ENCODE measurements at regions not wholly inside any gene's neighbourhood (a gene's known extent, or its start where the extent isn't known, plus 50 kb on each side); places are given as distances from the start of the nearest gene placed in this dataset.
A peak's percentile ranks its signal among the peaks of the same experiment; 100 is the strongest.

DNA sequence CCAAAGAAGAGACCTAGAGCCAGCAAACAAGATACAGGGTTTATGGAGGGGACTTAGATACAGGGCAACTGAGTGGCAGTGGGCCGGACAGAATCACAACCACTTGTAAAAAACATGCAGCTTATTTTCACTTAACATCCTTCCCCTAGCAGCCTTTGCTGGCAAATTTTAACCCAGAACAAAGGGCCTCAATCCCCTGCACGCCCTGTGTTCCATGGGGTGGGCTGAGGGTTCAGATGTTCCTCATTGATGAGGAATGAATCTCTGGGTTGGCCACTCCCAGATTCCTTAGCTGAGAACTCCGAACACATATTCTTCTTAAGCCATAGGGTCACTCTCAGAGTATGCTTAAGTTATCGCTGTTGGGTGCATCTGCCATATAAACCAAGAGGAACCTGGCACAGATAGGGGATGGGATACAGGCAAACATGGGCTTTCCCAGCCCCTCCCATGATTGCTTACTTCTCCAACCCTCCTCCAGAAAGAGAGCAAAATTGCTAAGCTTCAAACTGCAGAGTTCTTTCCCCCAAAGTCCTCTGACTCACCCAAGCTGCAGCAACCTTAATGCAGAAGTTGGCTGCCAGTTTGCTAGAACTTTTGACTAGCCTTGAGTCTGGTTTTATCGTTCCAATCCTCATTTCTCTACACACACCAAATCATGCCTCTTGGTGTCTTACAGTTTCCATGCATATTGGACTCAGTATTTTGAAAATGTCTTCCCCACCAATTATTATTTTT, 146.9 kb downstream of the CD47 start:
- no peaks in the 10 kb centered on the region for H4K20me1 ChIP-seq (ENCODE audit: control insufficient read depth, insufficient read depth, insufficient read length)
- no peak overlapping the region for H2BK12ac ChIP-seq (ENCODE audit: insufficient read length, low read depth, low read length)
- H2BK5ac ChIP-seq (ENCODE audit: insufficient read length, low read length): no peak overlapping the region
- H3K18ac ChIP-seq (ENCODE audit: insufficient read length, low read depth, low read length): no peak overlapping the region
- no peak overlapping the region for H4K8ac ChIP-seq (replicated peaks; ENCODE audit: insufficient read length, low read depth, low read length)
- H2AFZ ChIP-seq (ENCODE audit: low read length): no peak overlapping the region
- H3K27me3 ChIP-seq (ENCODE audit: insufficient read depth, low read length): no peaks in the 10 kb centered on the region
- no peaks in the 10 kb centered on the region for H3K9me3 Mint-ChIP-seq
- H3K4ac ChIP-seq (ENCODE audit: low read depth, low read length): no peak overlapping the region
- no peak overlapping the region for H3T11ph ChIP-seq (ENCODE audit: low read length)
- no peak overlapping the region for H3K9ac ChIP-seq (ENCODE audit: extremely low read depth, insufficient read length, low read length)
- no peak overlapping the region for H4K91ac ChIP-seq (ENCODE audit: insufficient read length, low read depth, low read length)
- no peak overlapping the region for H3K56ac ChIP-seq (ENCODE audit: insufficient read length, low read depth, low read length)
- no peaks in the 10 kb centered on the region for H3K79me2 ChIP-seq (ENCODE audit: insufficient read depth, low read length)
- no peaks in the 10 kb centered on the region for H3K79me1 ChIP-seq (ENCODE audit: insufficient read depth, low read depth, low read length, poor library complexity, severe bottlenecking)
- H3K23me2 ChIP-seq (ENCODE audit: insufficient read length, low read depth, low read length, poor library complexity, severe bottlenecking): no peaks in the 10 kb centered on the region
- no peaks in the 10 kb centered on the region for H3K9me3 ChIP-seq (ENCODE audit: control insufficient read depth, low read depth, low read length)
- H3K36me3 Mint-ChIP-seq (ENCODE audit: insufficient read depth in 1 of 3, low read depth in 3 of 3): no peaks in the 10 kb centered on the region
- H2BK120ac ChIP-seq (ENCODE audit: low read depth, low read length, poor library complexity, severe bottlenecking): no peak overlapping the region
- H2BK15ac ChIP-seq (ENCODE audit: low read depth, low read length): no peak overlapping the region
- H2AK5ac ChIP-seq (ENCODE audit: insufficient read length, low read length): no peak overlapping the region
- H3K23ac ChIP-seq (ENCODE audit: insufficient read length, low read depth, low read length): no peak overlapping the region
- WGBS (ENCODE audit: extremely low coverage, insufficient read length, low lambda C conversion rate): no CpG with 5 or more reads among the region's 5 CpGs
- no peak overlapping the region for H3K4me2 ChIP-seq (ENCODE audit: insufficient read depth, insufficient read length, low read length)
- H4K5ac ChIP-seq (ENCODE audit: insufficient read length, low read depth, low read length): no peak overlapping the region
- H3K4me3 Mint-ChIP-seq: no peak overlapping the region
- no peak for DNase-seq
- no peak overlapping the region for H3K27ac ChIP-seq (ENCODE audit: insufficient read length, low read depth, low read length)
- peak overlapping the region in 1 of 3 experiments; percentile 72; a peak in 1 of 7 replicates for H3K27ac Mint-ChIP-seq
- H3K4me1 ChIP-seq (ENCODE audit: insufficient read depth, low read length): no peaks in the 10 kb centered on the region
- H2BK20ac ChIP-seq (ENCODE audit: low read depth, low read length, poor library complexity, severe bottlenecking): no peak overlapping the region
- no peak overlapping the region for H3K14ac ChIP-seq (ENCODE audit: insufficient read depth, low read length)
- H3K4me1 Mint-ChIP-seq: peaks cover 15 to 16% of the 10 kb centered on the region in 2 experiments
- no peaks in the 10 kb centered on the region; the same call in 1 of the 2 replicates for H3K27me3 Mint-ChIP-seq (ENCODE audit: low read depth)
- TF ChIP-seq, protein P1, sequence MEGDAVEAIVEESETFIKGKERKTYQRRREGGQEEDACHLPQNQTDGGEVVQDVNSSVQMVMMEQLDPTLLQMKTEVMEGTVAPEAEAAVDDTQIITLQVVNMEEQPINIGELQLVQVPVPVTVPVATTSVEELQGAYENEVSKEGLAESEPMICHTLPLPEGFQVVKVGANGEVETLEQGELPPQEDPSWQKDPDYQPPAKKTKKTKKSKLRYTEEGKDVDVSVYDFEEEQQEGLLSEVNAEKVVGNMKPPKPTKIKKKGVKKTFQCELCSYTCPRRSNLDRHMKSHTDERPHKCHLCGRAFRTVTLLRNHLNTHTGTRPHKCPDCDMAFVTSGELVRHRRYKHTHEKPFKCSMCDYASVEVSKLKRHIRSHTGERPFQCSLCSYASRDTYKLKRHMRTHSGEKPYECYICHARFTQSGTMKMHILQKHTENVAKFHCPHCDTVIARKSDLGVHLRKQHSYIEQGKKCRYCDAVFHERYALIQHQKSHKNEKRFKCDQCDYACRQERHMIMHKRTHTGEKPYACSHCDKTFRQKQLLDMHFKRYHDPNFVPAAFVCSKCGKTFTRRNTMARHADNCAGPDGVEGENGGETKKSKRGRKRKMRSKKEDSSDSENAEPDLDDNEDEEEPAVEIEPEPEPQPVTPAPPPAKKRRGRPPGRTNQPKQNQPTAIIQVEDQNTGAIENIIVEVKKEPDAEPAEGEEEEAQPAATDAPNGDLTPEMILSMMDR (conservative IDR thresholded peaks at IDR 0.05): no peak

Measured in H9 (cell line).